ENCODE measurements at regions not wholly inside any gene's neighbourhood (a gene's known extent, or its start where the extent isn't known, plus 50 kb on each side); places are given as distances from the start of the nearest gene placed in this dataset.

DNA sequence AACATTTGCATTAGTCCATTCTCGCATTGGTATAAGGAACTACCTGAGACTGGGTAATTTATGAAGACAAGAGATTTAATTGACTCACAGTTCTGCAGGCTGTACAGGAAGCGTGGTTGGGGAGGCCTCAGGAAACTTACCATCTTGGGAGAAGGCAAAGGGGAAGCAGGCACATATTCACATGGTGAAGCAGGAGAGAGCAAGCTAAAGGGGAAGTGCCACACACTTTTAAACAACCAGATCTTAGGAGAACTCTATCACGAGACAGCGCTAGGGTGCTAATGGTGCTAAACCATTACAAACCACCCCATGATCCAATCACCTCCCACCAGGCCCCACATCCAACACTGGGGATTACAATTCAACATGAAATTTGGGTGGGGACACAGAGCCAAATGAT is 201.7 kb upstream of the MGAT5 start (continued):
- TF ChIP-seq, protein P1, sequence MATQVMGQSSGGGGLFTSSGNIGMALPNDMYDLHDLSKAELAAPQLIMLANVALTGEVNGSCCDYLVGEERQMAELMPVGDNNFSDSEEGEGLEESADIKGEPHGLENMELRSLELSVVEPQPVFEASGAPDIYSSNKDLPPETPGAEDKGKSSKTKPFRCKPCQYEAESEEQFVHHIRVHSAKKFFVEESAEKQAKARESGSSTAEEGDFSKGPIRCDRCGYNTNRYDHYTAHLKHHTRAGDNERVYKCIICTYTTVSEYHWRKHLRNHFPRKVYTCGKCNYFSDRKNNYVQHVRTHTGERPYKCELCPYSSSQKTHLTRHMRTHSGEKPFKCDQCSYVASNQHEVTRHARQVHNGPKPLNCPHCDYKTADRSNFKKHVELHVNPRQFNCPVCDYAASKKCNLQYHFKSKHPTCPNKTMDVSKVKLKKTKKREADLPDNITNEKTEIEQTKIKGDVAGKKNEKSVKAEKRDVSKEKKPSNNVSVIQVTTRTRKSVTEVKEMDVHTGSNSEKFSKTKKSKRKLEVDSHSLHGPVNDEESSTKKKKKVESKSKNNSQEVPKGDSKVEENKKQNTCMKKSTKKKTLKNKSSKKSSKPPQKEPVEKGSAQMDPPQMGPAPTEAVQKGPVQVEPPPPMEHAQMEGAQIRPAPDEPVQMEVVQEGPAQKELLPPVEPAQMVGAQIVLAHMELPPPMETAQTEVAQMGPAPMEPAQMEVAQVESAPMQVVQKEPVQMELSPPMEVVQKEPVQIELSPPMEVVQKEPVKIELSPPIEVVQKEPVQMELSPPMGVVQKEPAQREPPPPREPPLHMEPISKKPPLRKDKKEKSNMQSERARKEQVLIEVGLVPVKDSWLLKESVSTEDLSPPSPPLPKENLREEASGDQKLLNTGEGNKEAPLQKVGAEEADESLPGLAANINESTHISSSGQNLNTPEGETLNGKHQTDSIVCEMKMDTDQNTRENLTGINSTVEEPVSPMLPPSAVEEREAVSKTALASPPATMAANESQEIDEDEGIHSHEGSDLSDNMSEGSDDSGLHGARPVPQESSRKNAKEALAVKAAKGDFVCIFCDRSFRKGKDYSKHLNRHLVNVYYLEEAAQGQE (IDR thresholded peaks at IDR 0.05; ENCODE audit: unreplicated experiment), result no peak
- TF ChIP-seq POLR2AphosphoS5 (IDR thresholded peaks at IDR 0.05; ENCODE audit: low read depth) (no peak), JUNB (IDR thresholded peaks at IDR 0.05; ENCODE audit: unreplicated experiment) (no peak)
- TF ChIP-seq, protein P2, sequence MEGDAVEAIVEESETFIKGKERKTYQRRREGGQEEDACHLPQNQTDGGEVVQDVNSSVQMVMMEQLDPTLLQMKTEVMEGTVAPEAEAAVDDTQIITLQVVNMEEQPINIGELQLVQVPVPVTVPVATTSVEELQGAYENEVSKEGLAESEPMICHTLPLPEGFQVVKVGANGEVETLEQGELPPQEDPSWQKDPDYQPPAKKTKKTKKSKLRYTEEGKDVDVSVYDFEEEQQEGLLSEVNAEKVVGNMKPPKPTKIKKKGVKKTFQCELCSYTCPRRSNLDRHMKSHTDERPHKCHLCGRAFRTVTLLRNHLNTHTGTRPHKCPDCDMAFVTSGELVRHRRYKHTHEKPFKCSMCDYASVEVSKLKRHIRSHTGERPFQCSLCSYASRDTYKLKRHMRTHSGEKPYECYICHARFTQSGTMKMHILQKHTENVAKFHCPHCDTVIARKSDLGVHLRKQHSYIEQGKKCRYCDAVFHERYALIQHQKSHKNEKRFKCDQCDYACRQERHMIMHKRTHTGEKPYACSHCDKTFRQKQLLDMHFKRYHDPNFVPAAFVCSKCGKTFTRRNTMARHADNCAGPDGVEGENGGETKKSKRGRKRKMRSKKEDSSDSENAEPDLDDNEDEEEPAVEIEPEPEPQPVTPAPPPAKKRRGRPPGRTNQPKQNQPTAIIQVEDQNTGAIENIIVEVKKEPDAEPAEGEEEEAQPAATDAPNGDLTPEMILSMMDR (conservative IDR thresholded peaks at IDR 0.05; ENCODE audit: low read depth in 2 of 2), result no peak

DNA sequence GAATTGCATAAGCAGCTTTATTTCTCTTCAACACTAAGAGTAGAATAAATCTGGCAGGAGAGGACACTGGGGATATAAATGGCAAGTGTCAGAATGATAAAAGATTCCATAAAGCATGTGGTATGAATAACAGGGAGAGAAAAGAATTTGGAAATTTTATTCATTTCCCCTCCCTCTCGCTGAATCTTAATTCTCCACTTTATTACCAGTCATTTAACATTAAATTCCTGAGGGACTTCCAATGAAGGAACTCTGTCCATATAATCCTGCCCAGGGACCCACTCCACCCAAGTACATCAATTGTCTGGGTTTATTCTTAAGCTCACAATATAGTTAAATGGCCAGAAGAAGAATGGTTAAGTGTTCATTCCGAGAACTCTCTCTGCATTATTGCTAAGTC is 197.7 kb upstream of the MGAT5 start:
- no peak for DNase-seq (ENCODE audit: low spot score)
- H3K9me3 Mint-ChIP-seq, result peaks cover 24% of the 10 kb centered on the region
- Histone ChIP-seq H3K27ac (ENCODE audit: low read depth) (no peak overlapping the region), H3K4me2 (no peak overlapping the region), H3K4me1 (ENCODE audit: insufficient read depth) (no peaks in the 10 kb centered on the region), H3K9me2 (ENCODE audit: insufficient read depth) (no peaks in the 10 kb centered on the region), H3F3A (replicated peaks; ENCODE audit: low read depth) (no peaks in the 10 kb centered on the region), H2AFZ (no peak overlapping the region), H4K20me1 (replicated peaks; ENCODE audit: insufficient read depth) (no peaks in the 10 kb centered on the region), H3K79me2 (replicated peaks; ENCODE audit: insufficient read depth) (no peaks in the 10 kb centered on the region), H3K27me3 (ENCODE audit: insufficient read depth) (no peaks in the 10 kb centered on the region), H3K36me3 (ENCODE audit: insufficient read depth) (no peaks in the 10 kb centered on the region), H3K4me3 (no peak overlapping the region)
- ATAC-seq, result no peak
- no peaks in the 10 kb centered on the region for H3K27me3 Mint-ChIP-seq (ENCODE audit: insufficient read depth, low read depth, poor library complexity)
- no peaks in the 10 kb centered on the region for H3K4me1 Mint-ChIP-seq
- H3K4me3 Mint-ChIP-seq, result no peak overlapping the region
- no peak overlapping the region for H3K27ac Mint-ChIP-seq
- H3K36me3 Mint-ChIP-seq (ENCODE audit: low read depth), result peaks cover 8% of the 10 kb centered on the region; the same call in 2 of the 3 replicates
- no peak for TF ChIP-seq JUNB (IDR thresholded peaks at IDR 0.05; ENCODE audit: unreplicated experiment)
- TF ChIP-seq, protein P1 (IDR thresholded peaks at IDR 0.05; ENCODE audit: unreplicated experiment), result no peak
- TF ChIP-seq, protein P3, sequence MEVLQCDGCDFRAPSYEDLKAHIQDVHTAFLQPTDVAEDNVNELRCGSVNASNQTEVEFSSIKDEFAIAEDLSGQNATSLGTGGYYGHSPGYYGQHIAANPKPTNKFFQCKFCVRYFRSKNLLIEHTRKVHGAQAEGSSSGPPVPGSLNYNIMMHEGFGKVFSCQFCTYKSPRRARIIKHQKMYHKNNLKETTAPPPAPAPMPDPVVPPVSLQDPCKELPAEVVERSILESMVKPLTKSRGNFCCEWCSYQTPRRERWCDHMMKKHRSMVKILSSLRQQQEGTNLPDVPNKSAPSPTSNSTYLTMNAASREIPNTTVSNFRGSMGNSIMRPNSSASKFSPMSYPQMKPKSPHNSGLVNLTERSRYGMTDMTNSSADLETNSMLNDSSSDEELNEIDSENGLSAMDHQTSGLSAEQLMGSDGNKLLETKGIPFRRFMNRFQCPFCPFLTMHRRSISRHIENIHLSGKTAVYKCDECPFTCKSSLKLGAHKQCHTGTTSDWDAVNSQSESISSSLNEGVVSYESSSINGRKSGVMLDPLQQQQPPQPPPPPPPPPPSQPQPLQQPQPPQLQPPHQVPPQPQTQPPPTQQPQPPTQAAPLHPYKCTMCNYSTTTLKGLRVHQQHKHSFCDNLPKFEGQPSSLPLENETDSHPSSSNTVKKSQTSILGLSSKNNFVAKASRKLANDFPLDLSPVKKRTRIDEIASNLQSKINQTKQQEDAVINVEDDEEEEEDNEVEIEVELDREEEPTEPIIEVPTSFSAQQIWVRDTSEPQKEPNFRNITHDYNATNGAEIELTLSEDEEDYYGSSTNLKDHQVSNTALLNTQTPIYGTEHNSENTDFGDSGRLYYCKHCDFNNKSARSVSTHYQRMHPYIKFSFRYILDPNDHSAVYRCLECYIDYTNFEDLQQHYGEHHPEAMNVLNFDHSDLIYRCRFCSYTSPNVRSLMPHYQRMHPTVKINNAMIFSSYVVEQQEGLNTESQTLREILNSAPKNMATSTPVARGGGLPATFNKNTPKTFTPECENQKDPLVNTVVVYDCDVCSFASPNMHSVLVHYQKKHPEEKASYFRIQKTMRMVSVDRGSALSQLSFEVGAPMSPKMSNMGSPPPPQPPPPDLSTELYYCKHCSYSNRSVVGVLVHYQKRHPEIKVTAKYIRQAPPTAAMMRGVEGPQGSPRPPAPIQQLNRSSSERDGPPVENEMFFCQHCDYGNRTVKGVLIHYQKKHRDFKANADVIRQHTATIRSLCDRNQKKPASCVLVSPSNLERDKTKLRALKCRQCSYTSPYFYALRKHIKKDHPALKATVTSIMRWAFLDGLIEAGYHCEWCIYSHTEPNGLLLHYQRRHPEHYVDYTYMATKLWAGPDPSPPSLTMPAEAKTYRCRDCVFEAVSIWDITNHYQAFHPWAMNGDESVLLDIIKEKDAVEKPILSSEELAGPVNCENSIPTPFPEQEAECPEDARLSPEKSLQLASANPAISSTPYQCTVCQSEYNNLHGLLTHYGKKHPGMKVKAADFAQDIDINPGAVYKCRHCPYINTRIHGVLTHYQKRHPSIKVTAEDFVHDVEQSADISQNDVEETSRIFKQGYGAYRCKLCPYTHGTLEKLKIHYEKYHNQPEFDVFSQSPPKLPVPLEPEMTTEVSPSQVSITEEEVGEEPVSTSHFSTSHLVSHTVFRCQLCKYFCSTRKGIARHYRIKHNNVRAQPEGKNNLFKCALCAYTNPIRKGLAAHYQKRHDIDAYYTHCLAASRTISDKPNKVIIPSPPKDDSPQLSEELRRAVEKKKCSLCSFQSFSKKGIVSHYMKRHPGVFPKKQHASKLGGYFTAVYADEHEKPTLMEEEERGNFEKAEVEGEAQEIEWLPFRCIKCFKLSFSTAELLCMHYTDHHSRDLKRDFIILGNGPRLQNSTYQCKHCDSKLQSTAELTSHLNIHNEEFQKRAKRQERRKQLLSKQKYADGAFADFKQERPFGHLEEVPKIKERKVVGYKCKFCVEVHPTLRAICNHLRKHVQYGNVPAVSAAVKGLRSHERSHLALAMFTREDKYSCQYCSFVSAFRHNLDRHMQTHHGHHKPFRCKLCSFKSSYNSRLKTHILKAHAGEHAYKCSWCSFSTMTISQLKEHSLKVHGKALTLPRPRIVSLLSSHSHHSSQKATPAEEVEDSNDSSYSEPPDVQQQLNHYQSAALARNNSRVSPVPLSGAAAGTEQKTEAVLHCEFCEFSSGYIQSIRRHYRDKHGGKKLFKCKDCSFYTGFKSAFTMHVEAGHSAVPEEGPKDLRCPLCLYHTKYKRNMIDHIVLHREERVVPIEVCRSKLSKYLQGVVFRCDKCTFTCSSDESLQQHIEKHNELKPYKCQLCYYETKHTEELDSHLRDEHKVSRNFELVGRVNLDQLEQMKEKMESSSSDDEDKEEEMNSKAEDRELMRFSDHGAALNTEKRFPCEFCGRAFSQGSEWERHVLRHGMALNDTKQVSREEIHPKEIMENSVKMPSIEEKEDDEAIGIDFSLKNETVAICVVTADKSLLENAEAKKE (CRISPR knock-in tag; IDR thresholded peaks at IDR 0.05), result no peak
- TF ChIP-seq, protein P4, sequence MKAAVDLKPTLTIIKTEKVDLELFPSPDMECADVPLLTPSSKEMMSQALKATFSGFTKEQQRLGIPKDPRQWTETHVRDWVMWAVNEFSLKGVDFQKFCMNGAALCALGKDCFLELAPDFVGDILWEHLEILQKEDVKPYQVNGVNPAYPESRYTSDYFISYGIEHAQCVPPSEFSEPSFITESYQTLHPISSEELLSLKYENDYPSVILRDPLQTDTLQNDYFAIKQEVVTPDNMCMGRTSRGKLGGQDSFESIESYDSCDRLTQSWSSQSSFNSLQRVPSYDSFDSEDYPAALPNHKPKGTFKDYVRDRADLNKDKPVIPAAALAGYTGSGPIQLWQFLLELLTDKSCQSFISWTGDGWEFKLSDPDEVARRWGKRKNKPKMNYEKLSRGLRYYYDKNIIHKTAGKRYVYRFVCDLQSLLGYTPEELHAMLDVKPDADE (IDR thresholded peaks at IDR 0.05), result no peak
- TF ChIP-seq STAT1 (IDR thresholded peaks at IDR 0.05; ENCODE audit: unreplicated experiment), result no peak

Measured in GM23338 (cell line).